HG02852 (cell line): ENCODE measurements at regions not wholly inside any gene's neighbourhood (a gene's known extent, or its start where the extent isn't known, plus 50 kb on each side); places are given as distances from the start of the nearest gene placed in this dataset.
"Not testable (repeated sequence)": the region's sequence is repeated elsewhere in the genome, so short reads cannot be mapped to it uniquely, and the experiment has no call there.

Experiments used
- ATAC-seq: cut with Tn5 transposase; IDR thresholded peaks from one replicate; pipeline ENCODE4 v1.9.1; 2021; ENCODE audit warnings: mild to moderate bottlenecking, moderate library complexity; ENCODE audit not compliant: unreplicated experiment

GRCh38 chr1:214859647-214860046 is 222.9 kb upstream of the KCNK2 start:
- ATAC-seq: no peak

- ATAC-seq: no peak
Measured at GRCh38 chr1:214861615-214862014, 220.9 kb upstream of the KCNK2 start.

GRCh38 chr1:214862421-214862820 is 220.1 kb upstream of the KCNK2 start:
- ATAC-seq: no peak

GRCh38 chr1:214864896-214865688 is 217.4 kb upstream of the KCNK2 start:
- no peak for ATAC-seq

GRCh38 chr1:214870426-214870825 is 212.1 kb upstream of the KCNK2 start:
- ATAC-seq: not testable (repeated sequence)

- no peak for ATAC-seq
Measured at GRCh38 chr1:214880956-214881355, 201.6 kb upstream of the KCNK2 start.

GRCh38 chr1:214882616-214883015 is 199.9 kb upstream of the KCNK2 start:
- no peak for ATAC-seq

- ATAC-seq: no peak
Measured at GRCh38 chr1:214895011-214895600, 187.4 kb upstream of the KCNK2 start.

GRCh38 chr1:214896921-214897320 is 185.6 kb upstream of the KCNK2 start:
- no peak for ATAC-seq

GRCh38 chr1:214897581-214897980 is 185.0 kb upstream of the KCNK2 start:
- no peak for ATAC-seq

- ATAC-seq: no peak
Measured at GRCh38 chr1:214898161-214898560, 184.4 kb upstream of the KCNK2 start.

- ATAC-seq: no peak
Measured at GRCh38 chr1:214898718-214899117, 183.8 kb upstream of the KCNK2 start.

- no peak for ATAC-seq
Measured at GRCh38 chr1:214899908-214900460, 182.6 kb upstream of the KCNK2 start.

GRCh38 chr1:214900590-214900989 is 181.9 kb upstream of the KCNK2 start:
- no peak for ATAC-seq

- no peak for ATAC-seq
Measured at GRCh38 chr1:214901718-214902117, 180.8 kb upstream of the KCNK2 start.

GRCh38 chr1:214902636-214903320 is 179.8 kb upstream of the KCNK2 start:
- no peak for ATAC-seq

GRCh38 chr1:214912127-214912526 is 170.4 kb upstream of the KCNK2 start:
- no peak for ATAC-seq

GRCh38 chr1:214913966-214914365 is 168.6 kb upstream of the KCNK2 start:
- ATAC-seq: no peak

GRCh38 chr1:214917081-214917635 is 165.4 kb upstream of the KCNK2 start:
- no peak for ATAC-seq

GRCh38 chr1:214918745-214919144 is 163.8 kb upstream of the KCNK2 start:
- ATAC-seq: no peak

GRCh38 chr1:214920337-214920736 is 162.2 kb upstream of the KCNK2 start:
- ATAC-seq: no peak
